ENCODE measurements at regions not wholly inside any gene's neighbourhood (a gene's known extent, or its start where the extent isn't known, plus 50 kb on each side); places are given as distances from the start of the nearest gene placed in this dataset.
A peak's percentile ranks its signal among the peaks of the same experiment; 100 is the strongest.
"Not testable (repeated sequence)": the region's sequence is repeated elsewhere in the genome, so short reads cannot be mapped to it uniquely, and the experiment has no call there.

DNA sequence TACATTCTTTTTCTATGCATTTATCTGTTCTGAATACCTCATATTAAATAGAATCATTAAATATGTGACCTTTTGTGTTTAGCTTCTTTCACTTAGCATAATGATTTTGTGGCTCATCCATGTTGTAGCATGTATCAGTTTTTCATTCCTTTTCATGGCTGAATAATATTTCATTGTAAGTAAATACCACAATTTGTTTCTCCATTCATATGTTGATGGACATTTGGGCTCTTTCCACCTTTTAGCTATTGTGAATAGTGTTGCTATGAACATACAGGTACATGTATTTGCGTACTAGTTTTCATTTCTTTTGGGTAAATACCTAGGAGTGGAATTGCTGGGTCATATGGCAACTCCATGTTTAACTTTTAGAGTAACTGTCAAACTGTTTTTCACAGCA is 85.1 kb downstream of the GNL3L start:
- no peak for DNase-seq

DNA sequence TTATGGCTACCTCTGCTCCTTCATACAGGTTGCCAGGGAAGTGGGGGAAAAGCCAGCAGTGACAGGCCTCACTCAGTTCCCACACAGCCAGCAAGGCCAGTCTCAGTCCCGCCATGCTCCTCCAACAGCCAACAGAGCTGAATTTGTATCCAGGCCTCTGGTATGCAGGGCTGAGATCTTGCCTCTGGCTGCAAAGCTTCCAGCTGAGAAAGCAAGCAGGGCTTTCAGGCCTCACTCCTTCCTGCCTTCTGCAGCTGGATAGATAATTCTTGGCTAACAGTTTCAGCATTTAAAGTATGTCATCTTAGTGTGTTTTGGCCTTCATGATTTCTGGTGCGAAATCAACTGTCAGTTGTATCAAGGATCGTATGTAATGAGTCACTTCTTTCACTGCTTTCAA is 103.6 kb downstream of the GNL3L start:
- DNase-seq = no peak

DNA sequence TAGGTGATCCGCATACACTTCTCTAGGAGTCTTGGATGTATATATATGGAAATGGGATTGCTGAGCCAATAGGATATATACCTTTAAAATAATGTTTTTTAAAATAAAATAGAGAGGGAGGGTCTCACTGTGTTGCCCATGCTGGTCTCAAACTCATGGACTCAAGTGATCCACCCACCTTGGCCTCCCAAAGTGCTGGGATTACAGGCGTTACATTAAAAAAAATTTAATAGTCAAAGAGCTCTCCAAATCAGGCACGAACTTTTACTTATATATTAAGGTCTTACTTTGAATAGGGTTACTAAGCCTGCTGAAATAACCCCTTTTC is 109.0 kb downstream of the GNL3L start:
- no peak for DNase-seq

DNA sequence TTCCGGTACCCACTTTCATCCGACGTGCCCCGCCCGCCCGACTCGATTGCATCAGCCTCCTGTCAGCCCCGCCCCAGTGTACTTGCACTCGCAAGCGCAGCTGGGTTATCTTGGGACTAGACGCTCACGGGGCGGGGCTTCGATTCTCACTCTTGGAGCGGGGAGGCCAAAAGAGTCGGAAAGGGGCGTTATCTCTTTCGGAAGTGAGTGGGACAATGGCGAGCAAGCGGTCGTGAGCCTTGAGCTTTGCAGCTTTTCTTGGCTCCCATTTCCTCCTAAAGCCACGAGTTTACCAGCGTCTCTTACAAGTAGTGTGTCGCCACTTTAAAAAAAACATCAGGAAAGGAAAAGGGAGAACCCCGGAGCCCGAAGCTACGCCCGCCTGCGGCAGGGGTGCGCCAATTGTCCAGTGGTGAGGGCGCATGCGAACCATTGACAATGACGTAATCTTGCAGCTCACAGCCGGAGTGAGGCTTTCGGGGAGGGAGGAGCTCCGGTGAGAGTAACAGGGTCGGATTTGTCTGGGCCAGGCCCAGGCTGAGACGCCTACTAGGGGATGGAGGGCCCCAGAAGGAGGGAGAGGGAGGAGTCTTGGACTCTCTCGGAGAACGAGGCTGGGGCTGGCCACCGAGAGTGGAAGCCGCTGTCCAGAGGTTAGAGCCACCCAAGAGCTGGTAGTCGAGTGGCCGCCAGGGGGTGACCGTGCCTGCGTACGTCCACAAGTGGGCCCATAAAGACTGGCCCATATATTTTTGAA is 109.5 kb downstream of the GNL3L start:
- peak; percentile 85 for DNase-seq

- DNase-seq = no peak
These were observed 110.2 kb downstream of the GNL3L start for GRCh38 chrX:54640103-54640690.

DNA sequence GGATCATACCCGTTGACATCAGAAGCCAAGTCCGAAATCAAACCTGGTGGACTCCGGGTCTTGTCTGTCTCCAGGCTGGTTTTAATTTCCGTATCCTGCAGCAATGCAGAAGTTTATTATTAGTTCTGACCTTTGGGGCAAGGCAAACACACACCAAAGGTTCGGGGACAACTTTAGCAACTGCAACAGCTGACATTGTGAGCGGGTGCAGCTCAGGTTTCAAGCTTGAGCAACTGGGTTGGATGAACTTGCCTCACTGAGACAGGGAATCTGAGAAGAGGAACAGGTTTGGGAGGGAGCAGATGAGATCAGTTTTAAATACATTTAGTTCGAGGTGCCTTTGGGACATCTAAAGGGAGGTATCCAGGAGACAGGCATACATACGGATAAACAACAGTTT is 110.7 kb downstream of the GNL3L start:
- no peak for DNase-seq

DNA sequence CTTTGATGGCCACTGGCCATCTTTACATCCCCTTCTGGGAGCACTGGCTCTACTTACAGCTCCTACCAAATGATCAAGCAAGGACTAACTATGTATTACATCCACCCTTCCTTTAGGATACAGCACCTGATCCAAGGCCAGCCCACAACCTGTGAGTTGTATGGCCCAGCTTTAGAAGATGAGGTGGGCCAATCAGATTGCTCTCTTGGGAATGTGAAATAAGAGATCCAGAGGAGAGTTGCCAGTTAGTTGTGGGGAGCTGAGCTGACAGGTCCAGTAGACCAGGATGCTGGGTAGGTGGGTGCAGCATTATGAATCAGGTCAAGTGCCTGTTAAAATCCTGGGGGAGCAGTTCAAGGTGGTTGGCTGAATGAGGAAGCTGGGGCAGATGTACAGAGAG is 111.5 kb downstream of the GNL3L start:
- DNase-seq = no peak

GRCh38 chrX:54647607-54648006 is 117.6 kb downstream of the GNL3L start:
- not testable (repeated sequence) for DNase-seq

- DNase-seq = no peak
These were observed 129.5 kb downstream of the GNL3L start for GRCh38 chrX:54659547-54659946.

DNA sequence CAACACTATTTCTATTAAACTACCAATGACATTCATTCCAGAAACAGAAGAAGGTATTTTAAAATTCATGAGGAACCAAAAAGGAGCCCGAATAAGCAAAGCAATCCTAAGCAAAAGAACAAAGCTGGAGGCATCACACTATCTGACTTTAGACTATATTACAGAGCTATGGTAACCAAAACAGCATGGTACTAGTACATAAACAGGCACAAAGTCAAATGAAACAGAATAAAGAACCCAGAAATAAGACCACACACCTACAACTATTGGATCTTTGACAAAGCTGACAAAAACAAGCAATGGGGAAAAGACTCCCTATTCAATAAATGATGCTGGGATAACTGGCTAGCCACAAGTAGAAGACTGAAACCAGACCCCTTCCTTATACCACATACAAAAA is 122.3 kb downstream of the ITIH6 start:
- no peak for DNase-seq

DNA sequence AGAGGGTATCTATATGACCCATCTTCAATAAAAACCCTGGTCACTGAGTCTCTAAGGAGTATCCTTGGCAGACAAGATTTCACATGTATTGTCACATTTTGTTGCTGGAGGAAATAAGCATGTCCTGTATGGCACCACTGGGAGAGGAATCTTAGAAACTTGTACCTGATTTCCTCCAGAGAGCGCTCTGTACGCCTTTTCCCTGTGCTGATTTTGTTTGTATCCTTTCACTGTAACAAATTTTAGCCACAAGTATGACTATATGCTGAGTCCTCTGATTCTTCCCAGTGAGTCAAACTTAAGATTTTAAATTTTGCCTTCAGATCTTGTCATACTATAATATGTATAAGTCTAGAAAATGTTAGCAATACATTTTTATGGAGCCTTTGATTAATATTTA is 102.8 kb downstream of the ITIH6 start:
- no peak for DNase-seq

- no peak for DNase-seq
These were observed 102.1 kb downstream of the ITIH6 start for GRCh38 chrX:54695816-54696487.
